Colonic mucosa (tissue), 4 donors: ENCODE measurements at regions not wholly inside any gene's neighbourhood (a gene's known extent, or its start where the extent isn't known, plus 50 kb on each side); places are given as distances from the start of the nearest gene placed in this dataset.
A peak's percentile ranks its signal among the peaks of the same experiment; 100 is the strongest.

Experiments
- DNase-seq: peaks from one replicate; pipeline ENCODE4 v3.0.0-alpha.2; 2020
- H3K27ac ChIP-seq: fragments of 200-600 bp; one replicate; pipeline ENCODE4 v1.8.0; 2021
- H3K27me3 ChIP-seq: fragments of 200-600 bp; one replicate; pipeline ENCODE4 v1.8.0; 2021
- H3K36me3 ChIP-seq: fragments of 200-600 bp; one replicate; pipeline ENCODE4 v1.8.0; 2021
- H3K4me1 ChIP-seq: fragments of 200-600 bp; one replicate; pipeline ENCODE4 v1.8.0; 2021; ENCODE audit warnings: mild to moderate bottlenecking
- H3K4me3 ChIP-seq: fragments of 200-600 bp; one replicate; pipeline ENCODE4 v1.8.0; 2021
- H3K9ac ChIP-seq, 2 donors: one replicate each; pipeline ENCODE4 v1.7.0; 2013; ENCODE audit warnings: control low read depth in 2 of 2, low read depth in 2 of 2, low read length in 2 of 2
- H3K9me3 ChIP-seq: fragments of 200-600 bp; one replicate; pipeline ENCODE4 v1.8.0; 2021
- intact Hi-C: fragments of 100-400 bp; cut with DNase I; formaldehyde crosslinking; loops from one replicate; pipeline ENCODE4 v1.14.1; 2022
- TF ChIP-seq, protein P1 (sequence below): fragments of 200-600 bp; IDR thresholded peaks from one replicate; pipeline ENCODE4 v1.8.0; 2022; ENCODE audit warnings: antibody characterized with exemption, mild to moderate bottlenecking
- donor health status: healthy.
- donor health status: DM: no; HTN: no; CAD: no.
- donor health status: DM: no; HTN: no; CAD: no.

GRCh38 chr9:117487555-117488175 is 72.8 kb upstream of the ASTN2 start:
- peak; percentile 71 for DNase-seq
- H3K27me3 ChIP-seq, result no peaks in the 10 kb centered on the region
- H3K9ac ChIP-seq, result no peak overlapping the region
- H3K4me3 ChIP-seq, result no peak overlapping the region
- TF ChIP-seq, protein P1, sequence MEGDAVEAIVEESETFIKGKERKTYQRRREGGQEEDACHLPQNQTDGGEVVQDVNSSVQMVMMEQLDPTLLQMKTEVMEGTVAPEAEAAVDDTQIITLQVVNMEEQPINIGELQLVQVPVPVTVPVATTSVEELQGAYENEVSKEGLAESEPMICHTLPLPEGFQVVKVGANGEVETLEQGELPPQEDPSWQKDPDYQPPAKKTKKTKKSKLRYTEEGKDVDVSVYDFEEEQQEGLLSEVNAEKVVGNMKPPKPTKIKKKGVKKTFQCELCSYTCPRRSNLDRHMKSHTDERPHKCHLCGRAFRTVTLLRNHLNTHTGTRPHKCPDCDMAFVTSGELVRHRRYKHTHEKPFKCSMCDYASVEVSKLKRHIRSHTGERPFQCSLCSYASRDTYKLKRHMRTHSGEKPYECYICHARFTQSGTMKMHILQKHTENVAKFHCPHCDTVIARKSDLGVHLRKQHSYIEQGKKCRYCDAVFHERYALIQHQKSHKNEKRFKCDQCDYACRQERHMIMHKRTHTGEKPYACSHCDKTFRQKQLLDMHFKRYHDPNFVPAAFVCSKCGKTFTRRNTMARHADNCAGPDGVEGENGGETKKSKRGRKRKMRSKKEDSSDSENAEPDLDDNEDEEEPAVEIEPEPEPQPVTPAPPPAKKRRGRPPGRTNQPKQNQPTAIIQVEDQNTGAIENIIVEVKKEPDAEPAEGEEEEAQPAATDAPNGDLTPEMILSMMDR, result peak; percentile 91
- H3K36me3 ChIP-seq, result no peaks in the 10 kb centered on the region
- no peaks in the 10 kb centered on the region for H3K4me1 ChIP-seq
- H3K27ac ChIP-seq, result no peak overlapping the region
- no peaks in the 10 kb centered on the region for H3K9me3 ChIP-seq
- intact Hi-C loops, result loop anchor here (5.0 kb wide), 1 partner anchor 70 kb away; no protein-coding TSS in a partner anchor

GRCh38 chr9:117486426-117486825 is 71.6 kb upstream of the ASTN2 start:
- TF ChIP-seq, protein P1, result no peak
- Histone ChIP-seq H3K9ac (no peak overlapping the region), H3K36me3 (no peaks in the 10 kb centered on the region), H3K9me3 (no peaks in the 10 kb centered on the region), H3K4me1 (no peaks in the 10 kb centered on the region), H3K27me3 (no peaks in the 10 kb centered on the region), H3K4me3 (no peak overlapping the region), H3K27ac (no peak overlapping the region)
- no peak for DNase-seq
- intact Hi-C loops, result loop anchor here (5.0 kb wide), 1 partner anchor 71 kb away; no protein-coding TSS in a partner anchor

DNA sequence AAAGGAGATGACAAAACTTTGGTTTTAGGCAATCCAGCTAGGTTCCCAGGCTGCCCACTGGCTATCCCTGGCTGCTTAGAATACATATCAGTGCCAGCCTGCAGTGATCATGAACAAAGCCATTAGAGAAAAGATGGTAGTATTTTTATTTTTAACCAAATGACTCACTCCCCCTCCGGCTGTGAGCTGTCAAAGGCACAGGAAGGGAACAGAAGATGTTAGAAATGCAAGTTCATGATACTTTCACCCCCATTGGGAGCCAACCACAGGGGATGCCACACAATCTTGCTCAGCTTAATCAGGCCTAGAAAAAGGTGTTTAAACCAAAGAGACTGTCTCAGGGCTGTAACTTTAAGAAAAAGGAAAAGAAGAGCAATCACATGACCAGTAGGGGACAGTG is 70.3 kb upstream of the ASTN2 start:
- intact Hi-C loops, result loop anchor here (5.0 kb wide), 1 partner anchor 72 kb away; no protein-coding TSS in a partner anchor
- Histone ChIP-seq H3K9me3 (no peaks in the 10 kb centered on the region), H3K27ac (no peak overlapping the region)

GRCh38 chr9:117480729-117481128 is 65.9 kb upstream of the ASTN2 start:
- DNase-seq, result no peak
- Histone ChIP-seq H3K9me3 (no peaks in the 10 kb centered on the region), H3K4me3 (no peak overlapping the region), H3K9ac (no peak overlapping the region), H3K27me3 (no peaks in the 10 kb centered on the region), H3K27ac (no peak overlapping the region), H3K4me1 (no peaks in the 10 kb centered on the region), H3K36me3 (no peaks in the 10 kb centered on the region)
- intact Hi-C loops, result no loop called here
- TF ChIP-seq, protein P1, result no peak

More for the DNA sequence above, 70.3 kb upstream of the ASTN2 start:
- no peaks in the 10 kb centered on the region for H3K27me3 ChIP-seq
- H3K4me3 ChIP-seq, result no peak overlapping the region
- TF ChIP-seq, protein P1, result no peak
- H3K36me3 ChIP-seq, result no peaks in the 10 kb centered on the region
- H3K4me1 ChIP-seq, result no peaks in the 10 kb centered on the region
- no peak overlapping the region for H3K9ac ChIP-seq
- DNase-seq, result no peak

- no peaks in the 10 kb centered on the region for H3K36me3 ChIP-seq
- no peak overlapping the region for H3K27ac ChIP-seq
- no peaks in the 10 kb centered on the region for H3K9me3 ChIP-seq
- no peak overlapping the region for H3K9ac ChIP-seq
- no peak overlapping the region for H3K4me3 ChIP-seq
- H3K27me3 ChIP-seq, result no peaks in the 10 kb centered on the region
- TF ChIP-seq, protein P1, result no peak
- intact Hi-C loops, result no loop called here
- DNase-seq, result no peak
- H3K4me1 ChIP-seq, result no peaks in the 10 kb centered on the region
Observed at GRCh38 chr9:117480253-117480652, 65.4 kb upstream of the ASTN2 start.
